Activated CD4-positive, alpha-beta T cell treated with anti-CD3 and anti-CD28 coated beads for 36 hours (primary cell): ENCODE measurements at regions not wholly inside any gene's neighbourhood (a gene's known extent, or its start where the extent isn't known, plus 50 kb on each side); places are given as distances from the start of the nearest gene placed in this dataset.
"Not testable (repeated sequence)": the region's sequence is repeated elsewhere in the genome, so short reads cannot be mapped to it uniquely, and the experiment has no call there.

ENCODE experiments used
- ATAC-seq: fragments of 200-7000 bp; cut with Tn5 transposase; one replicate; pipeline ENCODE4 v1.10.0; 2021; ENCODE audit warnings: mild to moderate bottlenecking, moderate library complexity
- CTCF ChIA-PET: fragments of 350-600 bp; sonication (Branson Sonifier 250); formaldehyde crosslinking; loops from one replicate; lab custom pipeline; 2021; ENCODE audit warnings: antibody characterized with exemption; lab: Charles Lee
- POLR2A ChIA-PET: fragments of 350-600 bp; sonication (Branson Sonifier 250); formaldehyde crosslinking; loops from one replicate; lab custom pipeline; 2021; ENCODE audit warnings: antibody characterized with exemption, inconsistent platforms; lab: Charles Lee
- DNase-seq: peaks from one replicate; pipeline ENCODE4 v3.0.0-alpha.2; 2020
- H3K27ac Mint-ChIP-seq: one replicate; pipeline ENCODE4 v1.8.0; 2021; ENCODE audit warnings: mixed read lengths
- H3K27me3 Mint-ChIP-seq: one replicate; pipeline ENCODE4 v1.8.0; 2021; ENCODE audit warnings: mixed read lengths
- H3K36me3 Mint-ChIP-seq: one replicate; pipeline ENCODE4 v1.8.0; 2021; ENCODE audit warnings: low read depth, mixed read lengths
- H3K4me1 Mint-ChIP-seq: one replicate; pipeline ENCODE4 v1.8.0; 2021; ENCODE audit warnings: mixed read lengths
- H3K4me3 Mint-ChIP-seq: one replicate; pipeline ENCODE4 v1.8.0; 2021; ENCODE audit warnings: mild to moderate bottlenecking, moderate library complexity, mixed read lengths
- H3K9me3 Mint-ChIP-seq: one replicate; pipeline ENCODE4 v1.8.0; 2021; ENCODE audit warnings: low read depth, mixed read lengths
- intact Hi-C, 2 experiments: fragments of 100-400 bp; cut with DNase I in 1 of 2; cut with micrococcal nuclease in 1 of 2; formaldehyde crosslinking; loops; one replicate each; pipeline versions ENCODE4 v1.14.2 to v1.15.1; 2022 to 2024; cut with DNase I, micrococcal nuclease

GRCh38 chr21:10270211-10270610 is 251.2 kb upstream of the TPTE start:
- peaks cover 12% of the 10 kb centered on the region for H3K9me3 Mint-ChIP-seq
- H3K27me3 Mint-ChIP-seq, CTCF ChIA-PET, POLR2A ChIA-PET, H3K36me3 Mint-ChIP-seq, H3K4me3 Mint-ChIP-seq, intact Hi-C loops, H3K4me1 Mint-ChIP-seq, H3K27ac Mint-ChIP-seq, DNase-seq: not testable (repeated sequence)
- peak; percentile 53 for ATAC-seq

- H3K36me3 Mint-ChIP-seq, CTCF ChIA-PET, H3K27ac Mint-ChIP-seq, H3K4me1 Mint-ChIP-seq, POLR2A ChIA-PET, H3K27me3 Mint-ChIP-seq, H3K4me3 Mint-ChIP-seq, intact Hi-C loops: not testable (repeated sequence)
- DNase-seq, result peak; percentile 11
- H3K9me3 Mint-ChIP-seq, result peaks cover 12% of the 10 kb centered on the region
- peak; percentile 49 for ATAC-seq
These were observed 249.6 kb upstream of the TPTE start for GRCh38 chr21:10271666-10272207.

DNA sequence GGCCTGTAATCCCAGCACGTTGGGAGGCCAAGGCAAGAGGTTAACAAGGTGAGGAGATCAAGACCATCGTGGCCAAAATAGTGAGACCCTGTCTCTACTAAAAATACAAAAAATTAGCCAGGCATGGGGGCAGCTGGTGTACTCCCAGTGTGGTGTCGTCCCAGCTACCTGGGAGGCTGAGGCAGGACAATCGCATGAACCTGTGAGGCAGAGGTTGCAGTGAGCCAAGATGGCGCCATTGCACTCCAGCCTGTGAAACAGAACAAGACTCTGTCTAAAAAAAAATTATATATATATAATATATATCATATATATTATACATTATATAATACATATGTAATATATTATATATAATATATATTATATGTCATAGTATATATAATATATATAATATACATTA is 249.2 kb upstream of the TPTE start:
- intact Hi-C loops, result no loop called here
- ATAC-seq (peak; percentile 89), DNase-seq (peak; percentile 19)
- ChIA-PET POLR2A (no interaction called here), CTCF (no interaction called here)
- Mint-ChIP-seq H3K9me3 (peaks cover 12% of the 10 kb centered on the region), H3K36me3 (peaks cover 1% of the 10 kb centered on the region), H3K4me1 (no peaks in the 10 kb centered on the region), H3K27me3 (no peaks in the 10 kb centered on the region), H3K27ac (no peak overlapping the region), H3K4me3 (no peak overlapping the region)

- POLR2A ChIA-PET, result no interaction called here
- Mint-ChIP-seq H3K27me3 (no peaks in the 10 kb centered on the region), H3K9me3 (peaks cover 12% of the 10 kb centered on the region), H3K4me1 (no peaks in the 10 kb centered on the region), H3K27ac (no peak overlapping the region), H3K36me3 (peaks cover 1% of the 10 kb centered on the region), H3K4me3 (no peak overlapping the region)
- ATAC-seq (no peak), DNase-seq (no peak)
- CTCF ChIA-PET, result no interaction called here
- intact Hi-C loops, result no loop called here
These were observed 248.2 kb upstream of the TPTE start for GRCh38 chr21:10273196-10273595.

- peaks cover 12% of the 10 kb centered on the region for H3K9me3 Mint-ChIP-seq
- H3K4me3 Mint-ChIP-seq, H3K27me3 Mint-ChIP-seq, H3K36me3 Mint-ChIP-seq, intact Hi-C loops, H3K4me1 Mint-ChIP-seq, POLR2A ChIA-PET, CTCF ChIA-PET, H3K27ac Mint-ChIP-seq: not testable (repeated sequence)
- ATAC-seq (peak; percentile 55), DNase-seq (peak; percentile 18)
These were observed 247.5 kb upstream of the TPTE start for GRCh38 chr21:10273794-10274338.
